Stomach smooth muscle (tissue), 2 donors: ENCODE measurements at regions not wholly inside any gene's neighbourhood (a gene's known extent, or its start where the extent isn't known, plus 50 kb on each side); places are given as distances from the start of the nearest gene placed in this dataset.

Experiments used
- H3K27ac ChIP-seq: one replicate; pipeline ENCODE4 v1.7.0; 2013; ENCODE audit warnings: mild to moderate bottlenecking, low read length, inconsistent platforms
- H3K27me3 ChIP-seq, 2 donors: one replicate each; pipeline ENCODE4 v1.7.0; 2013; ENCODE audit warnings: low read length in 2 of 2; ENCODE audit not compliant: insufficient read depth in 2 of 2, control insufficient read depth in 1 of 2
- H3K36me3 ChIP-seq, 2 donors: one replicate each; pipeline ENCODE4 v1.7.0; 2013; ENCODE audit warnings: low read length in 2 of 2; ENCODE audit not compliant: control insufficient read depth in 2 of 2, insufficient read depth in 2 of 2
- H3K4me1 ChIP-seq: one replicate; pipeline ENCODE4 v1.7.0; 2013; ENCODE audit warnings: low read length; ENCODE audit not compliant: control insufficient read depth, insufficient read depth
- H3K4me3 ChIP-seq, 2 donors: one replicate each; pipeline ENCODE4 v1.7.0; 2013; ENCODE audit warnings: low read length in 2 of 2
- H3K9ac ChIP-seq, 2 donors: one replicate each; pipeline ENCODE4 v1.7.0; 2013; ENCODE audit warnings: low read length in 2 of 2, mild to moderate bottlenecking in 1 of 2
- H3K9me3 ChIP-seq, 2 donors: one replicate each; pipeline ENCODE4 v1.7.0; 2013; ENCODE audit warnings: low read length in 2 of 2; ENCODE audit not compliant: control insufficient read depth in 2 of 2
- donor health status: healthy.
- donor health status: Pancreatic carcinoma.

GRCh38 chr3:70517124-70517890 lies 204.9 kb upstream of the MDFIC2 start:
- Histone ChIP-seq H3K9ac (no peak overlapping the region), H3K4me1 (no peaks in the 10 kb centered on the region), H3K9me3 (no peaks in the 10 kb centered on the region), H3K27me3 (no peaks in the 10 kb centered on the region), H3K4me3 (no peak overlapping the region), H3K36me3 (no peaks in the 10 kb centered on the region), H3K27ac (no peak overlapping the region)

GRCh38 chr3:70516076-70516475 lies 203.6 kb upstream of the MDFIC2 start:
- Histone ChIP-seq H3K27me3 (no peaks in the 10 kb centered on the region), H3K27ac (no peak overlapping the region), H3K4me3 (no peak overlapping the region), H3K9me3 (no peaks in the 10 kb centered on the region), H3K36me3 (no peaks in the 10 kb centered on the region), H3K9ac (no peak overlapping the region), H3K4me1 (no peaks in the 10 kb centered on the region)

- no peaks in the 10 kb centered on the region for H3K27me3 ChIP-seq
- H3K4me3 ChIP-seq = no peak overlapping the region
- no peak overlapping the region for H3K27ac ChIP-seq
- no peaks in the 10 kb centered on the region for H3K4me1 ChIP-seq
- no peak overlapping the region for H3K9ac ChIP-seq
- no peaks in the 10 kb centered on the region for H3K36me3 ChIP-seq
- no peaks in the 10 kb centered on the region for H3K9me3 ChIP-seq
Measured at GRCh38 chr3:70507486-70507885, 195.0 kb upstream of the MDFIC2 start.

GRCh38 chr3:70506775-70507174 lies 194.3 kb upstream of the MDFIC2 start:
- Histone ChIP-seq H3K4me1 (no peaks in the 10 kb centered on the region), H3K9ac (no peak overlapping the region), H3K9me3 (no peaks in the 10 kb centered on the region), H3K4me3 (no peak overlapping the region), H3K36me3 (no peaks in the 10 kb centered on the region), H3K27me3 (no peaks in the 10 kb centered on the region), H3K27ac (no peak overlapping the region)

- Histone ChIP-seq H3K36me3 (no peaks in the 10 kb centered on the region), H3K4me3 (no peak overlapping the region), H3K9ac (no peak overlapping the region), H3K4me1 (no peaks in the 10 kb centered on the region), H3K9me3 (no peaks in the 10 kb centered on the region), H3K27ac (no peak overlapping the region), H3K27me3 (no peaks in the 10 kb centered on the region)
Measured at GRCh38 chr3:70501561-70501960, 189.1 kb upstream of the MDFIC2 start.

GRCh38 chr3:70488816-70489215 lies 176.4 kb upstream of the MDFIC2 start:
- H3K27me3 ChIP-seq = no peaks in the 10 kb centered on the region
- H3K9ac ChIP-seq = no peak overlapping the region
- no peak overlapping the region for H3K27ac ChIP-seq
- H3K4me1 ChIP-seq = no peaks in the 10 kb centered on the region
- H3K36me3 ChIP-seq = no peaks in the 10 kb centered on the region
- no peaks in the 10 kb centered on the region for H3K9me3 ChIP-seq
- H3K4me3 ChIP-seq = no peak overlapping the region

GRCh38 chr3:70488131-70488530 lies 175.7 kb upstream of the MDFIC2 start:
- no peaks in the 10 kb centered on the region for H3K9me3 ChIP-seq
- no peak overlapping the region for H3K27ac ChIP-seq
- no peaks in the 10 kb centered on the region for H3K4me1 ChIP-seq
- H3K4me3 ChIP-seq = no peak overlapping the region
- no peaks in the 10 kb centered on the region for H3K27me3 ChIP-seq
- H3K36me3 ChIP-seq = no peaks in the 10 kb centered on the region
- H3K9ac ChIP-seq = no peak overlapping the region

- no peaks in the 10 kb centered on the region for H3K27me3 ChIP-seq
- no peak overlapping the region for H3K4me3 ChIP-seq
- H3K4me1 ChIP-seq = no peaks in the 10 kb centered on the region
- no peaks in the 10 kb centered on the region for H3K9me3 ChIP-seq
- no peak overlapping the region for H3K27ac ChIP-seq
- H3K36me3 ChIP-seq = no peaks in the 10 kb centered on the region
- no peak overlapping the region for H3K9ac ChIP-seq
Measured at GRCh38 chr3:70486414-70487017, 174.1 kb upstream of the MDFIC2 start.

- no peak overlapping the region for H3K9ac ChIP-seq
- no peak overlapping the region for H3K4me3 ChIP-seq
- peaks cover 4% of the 10 kb centered on the region in 2 donors for H3K9me3 ChIP-seq
- H3K4me1 ChIP-seq = no peaks in the 10 kb centered on the region
- no peaks in the 10 kb centered on the region for H3K36me3 ChIP-seq
- no peak overlapping the region for H3K27ac ChIP-seq
- H3K27me3 ChIP-seq = no peaks in the 10 kb centered on the region
Measured at GRCh38 chr3:70476174-70476573, 163.7 kb upstream of the MDFIC2 start.

- Histone ChIP-seq H3K4me3 (no peak overlapping the region), H3K9ac (no peak overlapping the region), H3K27ac (no peak overlapping the region)
Measured at GRCh38 chr3:70471464-70472342, 159.3 kb upstream of the MDFIC2 start.

More at GRCh38 chr3:70471464-70472342, 159.3 kb upstream of the MDFIC2 start:
- Histone ChIP-seq H3K4me1 (no peaks in the 10 kb centered on the region), H3K36me3 (no peaks in the 10 kb centered on the region), H3K9me3 (peaks cover 4% of the 10 kb centered on the region in 2 donors), H3K27me3 (no peaks in the 10 kb centered on the region)
